IMR-90 (cell line): ENCODE measurements at regions not wholly inside any gene's neighbourhood (a gene's known extent, or its start where the extent isn't known, plus 50 kb on each side); places are given as distances from the start of the nearest gene placed in this dataset.

Experiments
- ATAC-seq: fragments of 200-7000 bp; cut with Tn5 transposase; 2 replicates; pipeline ENCODE4 v1.9.1; 2020; ENCODE audit warnings: low read depth, mild to moderate bottlenecking, moderate library complexity
- BruUV-seq: library from RNA; stranded (reverse); fragments of 400-500 nt; replicated peaks from 2 replicates; lab custom pipeline; 2021; lab: Mats Ljungman, UMichigan
- CTCF ChIA-PET: fragments of 300-600 bp; formaldehyde crosslinking; extraction: SDS; loops from one replicate; lab custom pipeline; 2021; ENCODE audit warnings: antibody characterized with exemption; lab: Yijun Ruan, JAX
- POLR2A ChIA-PET: fragments of 300-600 bp; sonication (Branson Sonifier 250); formaldehyde crosslinking; loops from one replicate; lab custom pipeline; 2022; ENCODE audit warnings: antibody characterized with exemption; ENCODE audit not compliant: unreplicated experiment; lab: Charles Lee
- DNase-seq: peaks from one replicate; pipeline ENCODE4 v3.0.0; 2013
- H2AFZ ChIP-seq: replicated peaks from 2 replicates; pipeline ENCODE3; 2013; ENCODE audit warnings: low read length, mild to moderate bottlenecking; ENCODE audit not compliant: poor library complexity
- H2AK5ac ChIP-seq: 2 replicates; pipeline ENCODE4 v1.6.1; 2013; ENCODE audit warnings: low read depth, low read length, inconsistent platforms
- H2AK9ac ChIP-seq: replicated peaks from 2 replicates; pipeline ENCODE3; 2013; ENCODE audit warnings: mild to moderate bottlenecking, low read depth, low read length, moderate library complexity; ENCODE audit not compliant: poor library complexity
- H2BK120ac ChIP-seq: 2 replicates; pipeline ENCODE4 v1.6.1; 2013; ENCODE audit warnings: low read depth, low read length, inconsistent platforms
- H2BK15ac ChIP-seq: 3 replicates; pipeline ENCODE4 v1.6.1; 2013; ENCODE audit warnings: low read depth, low read length, inconsistent platforms
- H2BK20ac ChIP-seq: 2 replicates; pipeline ENCODE4 v1.6.1; 2013; ENCODE audit warnings: low read depth, mild to moderate bottlenecking, inconsistent platforms, low read length, moderate library complexity
- H2BK5ac ChIP-seq: 2 replicates; pipeline ENCODE4 v1.6.1; 2013; ENCODE audit warnings: mild to moderate bottlenecking, low read depth, low read length, inconsistent platforms; ENCODE audit not compliant: poor library complexity, severe bottlenecking
- H3K14ac ChIP-seq: replicated peaks from 2 replicates; pipeline ENCODE4 v1.6.1; 2013; ENCODE audit warnings: low read depth, low read length, inconsistent platforms
- H3K18ac ChIP-seq: 2 replicates; pipeline ENCODE4 v1.6.1; 2013; ENCODE audit warnings: low read depth, low read length, control low read depth
- H3K23ac ChIP-seq: 2 replicates; pipeline ENCODE4 v1.6.1; 2013; ENCODE audit warnings: low read depth, low read length, inconsistent platforms
- H3K27ac ChIP-seq: 2 replicates; pipeline ENCODE4 v1.5.1; 2013; ENCODE audit warnings: mild to moderate bottlenecking, control low read depth, low read length; ENCODE audit not compliant: insufficient read depth
- H3K27me3 ChIP-seq: 2 replicates; pipeline ENCODE4 v1.6.1; 2013; ENCODE audit warnings: low read length; ENCODE audit not compliant: control insufficient read depth, insufficient read depth
- H3K36me3 ChIP-seq: 2 replicates; pipeline ENCODE4 v1.6.1; 2013; ENCODE audit warnings: low read length, mixed read lengths; ENCODE audit not compliant: control insufficient read depth, insufficient read depth
- H3K4ac ChIP-seq: 2 replicates; pipeline ENCODE4 v1.6.1; 2013; ENCODE audit warnings: low read depth, low read length, inconsistent platforms
- H3K4me1 ChIP-seq: 2 replicates; pipeline ENCODE4 v1.6.1; 2013; ENCODE audit warnings: low read length, mixed read lengths; ENCODE audit not compliant: control insufficient read depth, insufficient read depth
- H3K4me2 ChIP-seq: 2 replicates; pipeline ENCODE4 v1.6.1; 2013; ENCODE audit warnings: low read depth, mild to moderate bottlenecking, control low read depth, low read length, moderate library complexity
- H3K4me3 ChIP-seq: 2 replicates; pipeline ENCODE4 v1.5.1; 2013; ENCODE audit warnings: low read depth, mild to moderate bottlenecking, control low read depth, low read length, moderate library complexity; ENCODE audit not compliant: insufficient read depth
- H3K56ac ChIP-seq: 2 replicates; pipeline ENCODE4 v1.6.1; 2013; ENCODE audit warnings: low read length, inconsistent platforms; ENCODE audit not compliant: insufficient read depth; ENCODE audit errors: extremely low read depth
- H3K79me1 ChIP-seq, 2 experiments: 2 replicates each; pipeline ENCODE4 v1.6.1; 2013; ENCODE audit warnings: low read length in 2 of 2, inconsistent platforms in 1 of 2, low read depth in 1 of 2
- H3K9ac ChIP-seq: 2 replicates; pipeline ENCODE4 v1.6.1; 2013; ENCODE audit warnings: low read depth, low read length, control low read depth
- H3K9me1 ChIP-seq: 2 replicates; pipeline ENCODE4 v1.6.1; 2013; ENCODE audit warnings: low read length, inconsistent platforms; ENCODE audit not compliant: insufficient read depth
- H3K9me3 ChIP-seq: 2 replicates; pipeline ENCODE4 v1.6.1; 2013; ENCODE audit warnings: low read length; ENCODE audit not compliant: control insufficient read depth, insufficient read depth
- H4K20me1 ChIP-seq: 2 replicates; pipeline ENCODE4 v1.6.1; 2013; ENCODE audit warnings: low read length, inconsistent platforms; ENCODE audit not compliant: insufficient read depth
- H4K5ac ChIP-seq: 2 replicates; pipeline ENCODE4 v1.6.1; 2013; ENCODE audit warnings: mild to moderate bottlenecking, low read depth, low read length, control low read depth
- H4K8ac ChIP-seq, 2 experiments: 2 replicates each; pipeline ENCODE4 v1.6.1; 2013; ENCODE audit warnings: low read depth in 2 of 2, low read length in 2 of 2, control low read depth in 1 of 2, inconsistent platforms in 1 of 2
- H4K91ac ChIP-seq: 2 replicates; pipeline ENCODE4 v1.6.1; 2013; ENCODE audit warnings: low read depth, low read length, inconsistent platforms; ENCODE audit not compliant: insufficient read depth
- BHLHE40 ChIP-seq: fragments of 150-350 bp; IDR thresholded peaks from 2 replicates; pipeline ENCODE4 v1.6.1; 2016; ENCODE audit warnings: mild to moderate bottlenecking, low read depth, low read length
- CEBPB ChIP-seq: IDR thresholded peaks from 2 replicates; pipeline ENCODE4 v1.6.1; 2012; ENCODE audit warnings: low read depth, low read length, improper control_type of control experiment
- CHD1 ChIP-seq: IDR thresholded peaks from 2 replicates; pipeline ENCODE4 v1.6.1; 2012; ENCODE audit warnings: low read depth, low read length, improper control_type of control experiment
- ELK1 ChIP-seq: fragments of 150-350 bp; IDR thresholded peaks from 2 replicates; pipeline ENCODE4 v1.6.1; 2016; ENCODE audit warnings: low read depth, mild to moderate bottlenecking, low read length, moderate library complexity, borderline replicate concordance
- FOS ChIP-seq: fragments of 150-350 bp; IDR thresholded peaks from 2 replicates; pipeline ENCODE4 v1.6.1; 2016; ENCODE audit warnings: low read depth, low read length
- MAFK ChIP-seq: IDR thresholded peaks from 2 replicates; pipeline ENCODE4 v1.6.1; 2012; ENCODE audit warnings: low read depth, low read length, improper control_type of control experiment
- MAZ ChIP-seq: IDR thresholded peaks from 2 replicates; pipeline ENCODE4 v1.6.1; 2012; ENCODE audit warnings: low read depth, mild to moderate bottlenecking, low read length, improper control_type of control experiment, moderate library complexity, borderline replicate concordance
- MXI1 ChIP-seq: IDR thresholded peaks from 2 replicates; pipeline ENCODE4 v1.6.1; 2012; ENCODE audit warnings: low read depth, mild to moderate bottlenecking, low read length, moderate library complexity, borderline replicate concordance
- NFE2L2 ChIP-seq: fragments of 150-350 bp; IDR thresholded peaks from 2 replicates; pipeline ENCODE4 v1.6.1; 2016; ENCODE audit warnings: low read depth, mild to moderate bottlenecking, low read length
- POLR2A ChIP-seq: IDR thresholded peaks from 2 replicates; pipeline ENCODE4 v1.6.1; 2012; ENCODE audit warnings: mild to moderate bottlenecking, low read depth, low read length
- RAD21 ChIP-seq: IDR thresholded peaks from 2 replicates; pipeline ENCODE4 v1.6.1; 2012; ENCODE audit warnings: low read length, improper control_type of control experiment
- RCOR1 ChIP-seq: IDR thresholded peaks from 2 replicates; pipeline ENCODE4 v1.6.1; 2012; ENCODE audit warnings: mild to moderate bottlenecking, low read length, improper control_type of control experiment; ENCODE audit not compliant: insufficient replicate concordance
- RFX5 ChIP-seq: IDR thresholded peaks from 2 replicates; pipeline ENCODE4 v1.8.0; 2012; ENCODE audit warnings: low read depth, mild to moderate bottlenecking, low read length, moderate library complexity
- SMC3 ChIP-seq: fragments of 150-350 bp; IDR thresholded peaks from 2 replicates; pipeline ENCODE4 v1.6.1; 2016; ENCODE audit warnings: low read depth, mild to moderate bottlenecking, antibody characterized with exemption, low read length, moderate library complexity
- WGBS, 2 experiments: methylation state at CpG; one replicate each; pipeline versions ENCODE4 v1.1.5 to v1.1.7; 2013; ENCODE audit warnings: missing lambda C conversion rate in 2 of 2; ENCODE audit not compliant: insufficient read length in 1 of 2; ENCODE audit errors: extremely low coverage in 2 of 2; 5-methylcytosine and 5-hydroxymethylcytosine counted together
- dilution Hi-C: fragments of 300-500 bp; cut with HindIII; formaldehyde crosslinking; loops from one replicate; pipeline ENCODE4 v1.14.3; 2018; ENCODE audit warnings: low sequenced_read_pairs; ENCODE audit not compliant: unreplicated experiment
- in situ Hi-C: fragments of 300-500 bp; cut with MboI; formaldehyde crosslinking; loops from 3 replicates; pipeline ENCODE4 v1.14.3; 2019; ENCODE audit warnings: low sequenced_read_pairs, inconsistent platforms, mixed read lengths
- intact Hi-C: fragments of 100-400 bp; cut with micrococcal nuclease; formaldehyde crosslinking; loops from 2 replicates; pipeline ENCODE4 v1.10.0; 2022
- TF ChIP-seq, protein P1 (sequence below): fragments of 150-350 bp; IDR thresholded peaks from 2 replicates; pipeline ENCODE4 v1.6.1; 2017; ENCODE audit warnings: mild to moderate bottlenecking, antibody characterized with exemption, low read length, low read depth
- TF ChIP-seq, protein P2 (sequence below): conservative IDR thresholded peaks from 2 replicates; pipeline ENCODE4 v1.5.1; 2012; ENCODE audit warnings: mild to moderate bottlenecking, low read depth, low read length, improper control_type of control experiment

DNA sequence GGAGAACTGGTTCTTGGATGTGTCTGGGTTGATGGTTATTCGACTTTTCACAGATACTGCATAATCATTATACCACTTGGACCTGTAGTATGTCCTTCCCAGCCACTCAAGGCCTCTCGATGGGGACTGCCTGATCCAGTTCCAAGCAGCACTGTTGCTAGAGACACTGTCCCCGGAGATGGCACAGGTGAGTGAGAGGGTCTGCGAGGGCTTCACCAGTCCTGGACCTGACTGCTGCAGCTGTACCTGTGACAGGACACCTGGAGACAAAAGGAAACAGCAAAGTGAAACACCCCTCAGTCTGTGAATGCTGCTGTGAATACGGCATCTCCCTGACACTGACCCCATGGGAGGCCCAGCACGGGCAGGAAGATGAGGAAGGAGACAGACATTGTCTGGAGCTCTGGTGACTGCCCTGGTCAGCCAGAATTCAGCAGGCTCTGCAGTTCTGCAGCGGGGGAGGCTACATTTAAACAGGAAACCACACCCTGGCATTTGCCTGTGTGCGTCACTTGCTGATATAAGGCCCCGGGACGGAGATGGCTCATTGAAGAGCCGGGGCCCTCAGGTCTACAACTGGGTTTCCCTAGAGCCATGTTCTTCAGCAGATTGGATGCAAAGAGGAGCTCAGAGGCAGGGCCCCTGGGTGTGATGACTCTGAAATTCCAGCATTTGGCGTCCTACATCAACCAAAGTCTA lies 413.6 kb downstream of the TMEM121 start:
- H3K36me3 ChIP-seq = no peaks in the 10 kb centered on the region
- H2AK9ac ChIP-seq = no peak overlapping the region
- no peak overlapping the region for H3K4me2 ChIP-seq
- no peaks in the 10 kb centered on the region for H3K9me1 ChIP-seq
- intact Hi-C loops (no loop called here), in situ Hi-C loops (no loop called here), dilution Hi-C loops (no loop called here)
- no peaks in the 10 kb centered on the region for H3K4me1 ChIP-seq
- H2BK15ac ChIP-seq = no peak overlapping the region
- no peak overlapping the region for H2AFZ ChIP-seq
- ChIA-PET CTCF (no interaction called here), POLR2A (no interaction called here)
- TF ChIP-seq RFX5 (no peak), MXI1 (no peak), CEBPB (no peak), RCOR1 (no peak), POLR2A (no peak), MAZ (no peak), SMC3 (no peak), CHD1 (no peak), MAFK (no peak), ELK1 (no peak), RAD21 (no peak), NFE2L2 (no peak), FOS (no peak), BHLHE40 (no peak)
- TF ChIP-seq, protein P1, sequence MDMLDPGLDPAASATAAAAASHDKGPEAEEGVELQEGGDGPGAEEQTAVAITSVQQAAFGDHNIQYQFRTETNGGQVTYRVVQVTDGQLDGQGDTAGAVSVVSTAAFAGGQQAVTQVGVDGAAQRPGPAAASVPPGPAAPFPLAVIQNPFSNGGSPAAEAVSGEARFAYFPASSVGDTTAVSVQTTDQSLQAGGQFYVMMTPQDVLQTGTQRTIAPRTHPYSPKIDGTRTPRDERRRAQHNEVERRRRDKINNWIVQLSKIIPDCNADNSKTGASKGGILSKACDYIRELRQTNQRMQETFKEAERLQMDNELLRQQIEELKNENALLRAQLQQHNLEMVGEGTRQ = no peak
- TF ChIP-seq, protein P2, sequence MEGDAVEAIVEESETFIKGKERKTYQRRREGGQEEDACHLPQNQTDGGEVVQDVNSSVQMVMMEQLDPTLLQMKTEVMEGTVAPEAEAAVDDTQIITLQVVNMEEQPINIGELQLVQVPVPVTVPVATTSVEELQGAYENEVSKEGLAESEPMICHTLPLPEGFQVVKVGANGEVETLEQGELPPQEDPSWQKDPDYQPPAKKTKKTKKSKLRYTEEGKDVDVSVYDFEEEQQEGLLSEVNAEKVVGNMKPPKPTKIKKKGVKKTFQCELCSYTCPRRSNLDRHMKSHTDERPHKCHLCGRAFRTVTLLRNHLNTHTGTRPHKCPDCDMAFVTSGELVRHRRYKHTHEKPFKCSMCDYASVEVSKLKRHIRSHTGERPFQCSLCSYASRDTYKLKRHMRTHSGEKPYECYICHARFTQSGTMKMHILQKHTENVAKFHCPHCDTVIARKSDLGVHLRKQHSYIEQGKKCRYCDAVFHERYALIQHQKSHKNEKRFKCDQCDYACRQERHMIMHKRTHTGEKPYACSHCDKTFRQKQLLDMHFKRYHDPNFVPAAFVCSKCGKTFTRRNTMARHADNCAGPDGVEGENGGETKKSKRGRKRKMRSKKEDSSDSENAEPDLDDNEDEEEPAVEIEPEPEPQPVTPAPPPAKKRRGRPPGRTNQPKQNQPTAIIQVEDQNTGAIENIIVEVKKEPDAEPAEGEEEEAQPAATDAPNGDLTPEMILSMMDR = no peak
- no CpG with 5 or more reads among the region's 12 CpGs for WGBS, 2 experiments
- H2AK5ac ChIP-seq = no peak overlapping the region
- no peak overlapping the region for H3K4me3 ChIP-seq
- no peak overlapping the region for H2BK5ac ChIP-seq
- no peak overlapping the region for H4K8ac ChIP-seq
- no peak for DNase-seq
- no peak overlapping the region for H3K14ac ChIP-seq
- no peak overlapping the region for H3K27ac ChIP-seq
- no peak overlapping the region for H2BK20ac ChIP-seq
- peaks cover 47% of the 10 kb centered on the region for H3K9me3 ChIP-seq
- BruUV-seq = no TSS peak
- H3K4ac ChIP-seq = no peak overlapping the region
- no peak overlapping the region for H3K18ac ChIP-seq
- no peak overlapping the region for H3K56ac ChIP-seq
- no peak overlapping the region for H4K91ac ChIP-seq
- H4K5ac ChIP-seq = no peak overlapping the region
- H3K79me1 ChIP-seq = no peaks in the 10 kb centered on the region
- H3K27me3 ChIP-seq = no peaks in the 10 kb centered on the region
- no peak overlapping the region for H3K23ac ChIP-seq
- no peak for ATAC-seq
- H2BK120ac ChIP-seq = no peak overlapping the region
- no peaks in the 10 kb centered on the region for H4K20me1 ChIP-seq
- no peak overlapping the region for H3K9ac ChIP-seq
